AG20443 (cell line): ENCODE measurements at regions not wholly inside any gene's neighbourhood (a gene's known extent, or its start where the extent isn't known, plus 50 kb on each side); places are given as distances from the start of the nearest gene placed in this dataset.
"Not testable (repeated sequence)": the region's sequence is repeated elsewhere in the genome, so short reads cannot be mapped to it uniquely, and the experiment has no call there.

ENCODE experiments used
- DNase-seq: peaks from one replicate; pipeline ENCODE4 v3.0.0; 2012; ENCODE audit warnings: low spot score, mixed read lengths

GRCh38 chr7:34392972-34393371 is 265.0 kb upstream of the NPSR1 start:
- DNase-seq: no peak

- DNase-seq: no peak
Measured at GRCh38 chr7:34396437-34397064, 261.5 kb upstream of the NPSR1 start.

GRCh38 chr7:34401776-34402175 is 256.2 kb upstream of the NPSR1 start:
- DNase-seq: no peak

- no peak for DNase-seq
Measured at GRCh38 chr7:34406848-34407530, 251.0 kb upstream of the NPSR1 start.

- DNase-seq: no peak
Measured at GRCh38 chr7:34407586-34407985, 250.4 kb upstream of the NPSR1 start.

- no peak for DNase-seq
Measured at GRCh38 chr7:34417781-34418180, 240.2 kb upstream of the NPSR1 start.

- no peak for DNase-seq
Measured at GRCh38 chr7:34421526-34421925, 236.5 kb upstream of the NPSR1 start.

- DNase-seq: no peak
Measured at GRCh38 chr7:34425194-34425593, 232.8 kb upstream of the NPSR1 start.

GRCh38 chr7:34425631-34426384 is 232.2 kb upstream of the NPSR1 start:
- DNase-seq: no peak

GRCh38 chr7:34430456-34430855 is 227.6 kb upstream of the NPSR1 start:
- DNase-seq: peak; percentile 65

GRCh38 chr7:34438436-34438835 is 219.6 kb upstream of the NPSR1 start:
- DNase-seq: no peak

GRCh38 chr7:34445653-34446052 is 212.4 kb upstream of the NPSR1 start:
- no peak for DNase-seq

GRCh38 chr7:34448531-34448930 is 209.5 kb upstream of the NPSR1 start:
- not testable (repeated sequence) for DNase-seq

GRCh38 chr7:34449765-34450164 is 208.3 kb upstream of the NPSR1 start:
- DNase-seq: no peak

- DNase-seq: no peak
Measured at GRCh38 chr7:34451183-34451582, 206.8 kb upstream of the NPSR1 start.

- peak; percentile 12 for DNase-seq
Measured at GRCh38 chr7:34451923-34452322, 206.1 kb upstream of the NPSR1 start.

- no peak for DNase-seq
Measured at GRCh38 chr7:34452363-34452762, 205.7 kb upstream of the NPSR1 start.

- peak; percentile 21 for DNase-seq
Measured at GRCh38 chr7:34453150-34453549, 204.9 kb upstream of the NPSR1 start.

GRCh38 chr7:34454381-34454780 is 203.6 kb upstream of the NPSR1 start:
- no peak for DNase-seq

GRCh38 chr7:34457329-34457728 is 200.7 kb upstream of the NPSR1 start:
- no peak for DNase-seq

- DNase-seq: no peak
Measured at GRCh38 chr7:34463830-34464229, 194.2 kb upstream of the NPSR1 start.

- DNase-seq: no peak
Measured at GRCh38 chr7:34471844-34472243, 186.2 kb upstream of the NPSR1 start.

GRCh38 chr7:34486371-34486770 is 171.6 kb upstream of the NPSR1 start:
- DNase-seq: no peak
